B cell (primary cell): ENCODE measurements at regions not wholly inside any gene's neighbourhood (a gene's known extent, or its start where the extent isn't known, plus 50 kb on each side); places are given as distances from the start of the nearest gene placed in this dataset.

ENCODE experiments used
- ATAC-seq: fragments of 200-7000 bp; cut with Tn5 transposase; one replicate; pipeline ENCODE4 v1.10.0; 2021; ENCODE audit warnings: low read depth, mild to moderate bottlenecking, moderate number of reproducible peaks, moderate library complexity
- CTCF ChIA-PET: fragments of 350-600 bp; sonication (Branson Sonifier 250); formaldehyde crosslinking; loops from one replicate; lab custom pipeline; 2021; ENCODE audit warnings: antibody characterized with exemption, inconsistent platforms; lab: Charles Lee
- POLR2A ChIA-PET: fragments of 350-600 bp; sonication (Branson Sonifier 250); formaldehyde crosslinking; loops from one replicate; lab custom pipeline; 2021; ENCODE audit warnings: antibody characterized with exemption; lab: Charles Lee
- DNase-seq: peaks from one replicate; pipeline ENCODE4 v3.0.0; 2013
- H2AFZ ChIP-seq: 2 replicates; pipeline ENCODE4 v1.6.1; 2012; ENCODE audit warnings: mild to moderate bottlenecking, low read depth, low read length; ENCODE audit not compliant: insufficient read depth, poor library complexity, severe bottlenecking
- H3K27ac ChIP-seq, 2 donors: 1 replicate in 1 of 2; 2 replicates in 1 of 2; pipeline ENCODE4 v1.5.1; 2012 to 2013; ENCODE audit warnings: low read length in 2 of 2, mild to moderate bottlenecking in 2 of 2, moderate library complexity in 1 of 2
- H3K27me3 ChIP-seq, 4 experiments: fragments of 200-600 bp in 1 of 4; sonication (generic) in 1 of 4; replicated peaks in 1 of 4; 1 replicate in 2 of 4; 2 replicates in 2 of 4; pipeline versions ENCODE4 v1.6.1 to v1.7.0; 2013 to 2016; ENCODE audit warnings: low read length in 3 of 4, mild to moderate bottlenecking in 2 of 4, mixed read lengths in 1 of 4, moderate library complexity in 1 of 4; ENCODE audit not compliant: insufficient read depth in 4 of 4, control insufficient read depth in 3 of 4; ENCODE audit errors: control extremely low read depth in 1 of 4
- H3K36me3 ChIP-seq, 2 experiments: replicated peaks in 1 of 2; 1 replicate in 1 of 2; 2 replicates in 1 of 2; pipeline versions ENCODE4 v1.6.1 to v1.7.1; 2013; ENCODE audit warnings: low read length in 1 of 2; ENCODE audit not compliant: insufficient read depth in 2 of 2, control insufficient read depth in 1 of 2; ENCODE audit errors: control extremely low read depth in 1 of 2, extremely low read depth in 1 of 2
- H3K4me1 ChIP-seq, 2 donors: fragments of 200-600 bp in 1 of 2; sonication (generic) in 1 of 2; 1 replicate in 1 of 2; 2 replicates in 1 of 2; pipeline versions ENCODE4 v1.5.1 to v1.6.1; 2013 to 2017; ENCODE audit warnings: low read length in 2 of 2; ENCODE audit not compliant: control insufficient read depth in 2 of 2, insufficient read depth in 2 of 2
- H3K4me2 ChIP-seq: replicated peaks from 2 replicates; pipeline ENCODE3; 2012; ENCODE audit warnings: mild to moderate bottlenecking, low read depth, low read length; ENCODE audit not compliant: poor library complexity, severe bottlenecking
- H3K4me3 ChIP-seq, 5 experiments: fragments of 200-600 bp in 1 of 5; sonication (generic) in 1 of 5; 1 replicate in 3 of 5; 2 replicates in 2 of 5; pipeline versions ENCODE4 v1.5.1 to v1.7.0; 2011 to 2016; ENCODE audit warnings: low read length in 4 of 5, mild to moderate bottlenecking in 4 of 5, low read depth in 2 of 5, control low read depth in 1 of 5, moderate library complexity in 1 of 5; ENCODE audit not compliant: insufficient read depth in 1 of 5; ENCODE audit errors: control extremely low read depth in 1 of 5, extremely low read depth in 1 of 5
- H3K79me2 ChIP-seq: fragments of 200-600 bp; sonication (generic); one replicate; pipeline ENCODE4 v1.6.0; 2016; ENCODE audit warnings: low read length; ENCODE audit not compliant: control insufficient read depth, insufficient read depth
- H3K9ac ChIP-seq: fragments of 200-600 bp; sonication (generic); 2 replicates; pipeline ENCODE4 v1.6.1; 2017; ENCODE audit warnings: mild to moderate bottlenecking, low read length, moderate library complexity
- H3K9me3 ChIP-seq, 3 donors: one replicate each; pipeline versions ENCODE4 v1.6.1 to v1.7.1; 2013; ENCODE audit warnings: low read length in 2 of 3; ENCODE audit not compliant: control insufficient read depth in 2 of 3, insufficient read depth in 1 of 3; ENCODE audit errors: control extremely low read depth in 1 of 3
- H4K20me1 ChIP-seq: 2 replicates; pipeline ENCODE4 v1.6.0; 2012; ENCODE audit warnings: mild to moderate bottlenecking, low read length; ENCODE audit not compliant: insufficient read depth, control insufficient read depth, poor library complexity, severe bottlenecking
- H3K27ac Mint-ChIP-seq: one replicate; pipeline ENCODE4 v1.8.0; 2021; ENCODE audit warnings: mixed read lengths
- H3K27me3 Mint-ChIP-seq: one replicate; pipeline ENCODE4 v1.8.0; 2021; ENCODE audit warnings: mixed read lengths
- H3K4me1 Mint-ChIP-seq: one replicate; pipeline ENCODE4 v1.8.0; 2021; ENCODE audit warnings: mixed read lengths
- H3K4me3 Mint-ChIP-seq: one replicate; pipeline ENCODE4 v1.8.0; 2021; ENCODE audit warnings: mixed read lengths
- H3K9me3 Mint-ChIP-seq: one replicate; pipeline ENCODE4 v1.8.0; 2022; ENCODE audit warnings: mixed read lengths; ENCODE audit not compliant: insufficient read depth
- EZH2 ChIP-seq: IDR thresholded peaks from 2 replicates; pipeline ENCODE4 v1.6.1; 2012; ENCODE audit warnings: borderline replicate concordance, low read depth, mild to moderate bottlenecking, moderate library complexity, low read length; ENCODE audit not compliant: insufficient read depth, poor library complexity, severe bottlenecking
- WGBS: methylation state at CpG from one replicate; pipeline ENCODE4 v1.1.5; 2013; ENCODE audit warnings: missing lambda C conversion rate; ENCODE audit not compliant: insufficient coverage; 5-methylcytosine and 5-hydroxymethylcytosine counted together
- intact Hi-C: fragments of 100-400 bp; cut with micrococcal nuclease; formaldehyde crosslinking; loops from one replicate; pipeline ENCODE4 v1.10.0; 2022
- TF ChIP-seq, protein P1 (sequence below): fragments of 200-600 bp; IDR thresholded peaks from one replicate; pipeline ENCODE4 v1.8.0; 2022; ENCODE audit warnings: antibody characterized with exemption, mild to moderate bottlenecking

- Histone ChIP-seq H2AFZ (no peak overlapping the region), H4K20me1 (no peaks in the 10 kb centered on the region), H3K27me3 (no peaks in the 10 kb centered on the region), H3K4me3 (no peak overlapping the region), H3K36me3 (no peaks in the 10 kb centered on the region), H3K9me3 (no peaks in the 10 kb centered on the region), H3K4me1 (no peaks in the 10 kb centered on the region), H3K9ac (no peak overlapping the region), H3K4me2 (no peak overlapping the region), H3K27ac (no peak overlapping the region), H3K79me2 (no peaks in the 10 kb centered on the region)
- ATAC-seq (no peak), DNase-seq (no peak)
- TF ChIP-seq, protein P1, sequence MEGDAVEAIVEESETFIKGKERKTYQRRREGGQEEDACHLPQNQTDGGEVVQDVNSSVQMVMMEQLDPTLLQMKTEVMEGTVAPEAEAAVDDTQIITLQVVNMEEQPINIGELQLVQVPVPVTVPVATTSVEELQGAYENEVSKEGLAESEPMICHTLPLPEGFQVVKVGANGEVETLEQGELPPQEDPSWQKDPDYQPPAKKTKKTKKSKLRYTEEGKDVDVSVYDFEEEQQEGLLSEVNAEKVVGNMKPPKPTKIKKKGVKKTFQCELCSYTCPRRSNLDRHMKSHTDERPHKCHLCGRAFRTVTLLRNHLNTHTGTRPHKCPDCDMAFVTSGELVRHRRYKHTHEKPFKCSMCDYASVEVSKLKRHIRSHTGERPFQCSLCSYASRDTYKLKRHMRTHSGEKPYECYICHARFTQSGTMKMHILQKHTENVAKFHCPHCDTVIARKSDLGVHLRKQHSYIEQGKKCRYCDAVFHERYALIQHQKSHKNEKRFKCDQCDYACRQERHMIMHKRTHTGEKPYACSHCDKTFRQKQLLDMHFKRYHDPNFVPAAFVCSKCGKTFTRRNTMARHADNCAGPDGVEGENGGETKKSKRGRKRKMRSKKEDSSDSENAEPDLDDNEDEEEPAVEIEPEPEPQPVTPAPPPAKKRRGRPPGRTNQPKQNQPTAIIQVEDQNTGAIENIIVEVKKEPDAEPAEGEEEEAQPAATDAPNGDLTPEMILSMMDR = no peak
- no peak for TF ChIP-seq EZH2
- Mint-ChIP-seq H3K9me3 (no peaks in the 10 kb centered on the region), H3K27ac (no peak overlapping the region), H3K4me3 (no peak overlapping the region), H3K27me3 (peaks cover 9% of the 10 kb centered on the region), H3K4me1 (no peaks in the 10 kb centered on the region)
- ChIA-PET CTCF (interaction anchor here (1.1 to 1.5 kb wide), 2 partner anchors 12 to 398 kb away, joined by 4 to 6 read pairs; no protein-coding TSS in a partner anchor), POLR2A (no interaction called here)
- intact Hi-C loops = no loop called here
- WGBS = no CpG with 5 or more reads among the region's 2 CpGs
These were observed 289.3 kb downstream of the DUSP6 start for GRCh38 chr12:89062996-89063395.

DNA sequence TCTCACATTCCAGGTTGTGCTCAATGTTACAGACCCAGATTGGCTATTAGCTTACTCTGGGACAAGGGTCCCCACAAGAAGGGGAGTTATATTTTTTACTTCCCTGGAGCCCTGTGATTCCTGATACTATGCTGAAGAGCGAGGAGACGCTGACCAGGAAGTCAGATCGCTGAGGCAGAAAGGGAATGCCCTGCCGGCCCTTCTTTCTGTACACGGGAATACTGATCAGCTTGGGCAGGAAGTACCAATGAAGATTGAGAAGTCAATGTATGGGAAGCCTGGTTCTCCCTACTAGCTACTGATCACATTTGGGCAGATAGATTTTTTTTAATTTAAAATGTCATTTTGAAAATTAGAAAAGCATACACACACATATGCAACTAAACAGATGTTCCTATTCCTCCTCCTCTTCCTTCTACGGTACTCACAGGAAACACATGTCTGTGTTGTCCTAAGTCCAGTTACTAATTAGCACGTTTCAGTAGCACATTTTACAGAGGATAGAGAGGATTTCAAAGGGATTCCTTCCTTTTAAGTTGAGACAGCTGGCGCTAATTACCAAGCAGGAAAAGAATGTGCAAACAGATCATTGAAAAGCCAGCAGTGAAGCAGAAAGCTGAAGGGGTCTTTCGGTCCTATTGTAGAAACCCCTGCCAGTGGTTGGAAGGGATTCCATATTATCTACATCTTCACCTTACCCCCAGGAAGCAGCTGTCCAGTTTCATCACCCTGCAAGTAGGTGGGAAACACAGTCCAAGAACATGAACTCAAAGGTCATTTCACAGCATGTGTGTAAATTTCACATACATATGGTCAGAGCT, 292.4 kb downstream of the DUSP6 start:
- Histone ChIP-seq H4K20me1 (no peaks in the 10 kb centered on the region), H3K36me3 (no peaks in the 10 kb centered on the region), H3K4me2 (no peak overlapping the region), H3K4me1 (no peaks in the 10 kb centered on the region), H3K9me3 (no peaks in the 10 kb centered on the region), H2AFZ (no peak overlapping the region), H3K9ac (no peak overlapping the region), H3K27ac (no peak overlapping the region), H3K4me3 (no peak overlapping the region), H3K27me3 (no peaks in the 10 kb centered on the region), H3K79me2 (no peaks in the 10 kb centered on the region)
- no peak for TF ChIP-seq EZH2
- TF ChIP-seq, protein P1 = no peak
- no peak overlapping the region for H3K4me3 Mint-ChIP-seq
- DNase-seq = no peak
- WGBS = no CpG with 5 or more reads among the region's 9 CpGs
- peaks cover 9% of the 10 kb centered on the region for H3K27me3 Mint-ChIP-seq
- ChIA-PET POLR2A (no interaction called here), CTCF (interaction anchor here (0.8 to 1.2 kb wide), 2 partner anchors 295 to 401 kb away, joined by 3 read pairs; no protein-coding TSS in a partner anchor)
- H3K4me1 Mint-ChIP-seq = no peaks in the 10 kb centered on the region
- no peaks in the 10 kb centered on the region for H3K9me3 Mint-ChIP-seq
- ATAC-seq = no peak
- H3K27ac Mint-ChIP-seq = no peak overlapping the region
- intact Hi-C loops = no loop called here
